Spleen (tissue), 11 donors: ENCODE measurements at regions not wholly inside any gene's neighbourhood (a gene's known extent, or its start where the extent isn't known, plus 50 kb on each side); places are given as distances from the start of the nearest gene placed in this dataset.

Source experiments
- DNase-seq: peaks from one replicate; pipeline ENCODE4 v3.0.0-alpha.2; 2020
- H3K27ac ChIP-seq, 8 donors: fragments of 200-600 bp; sonication (generic) in 7 of 8; 1 replicate in 4 of 8; 2 replicates in 4 of 8; pipeline versions ENCODE4 v1.5.0 to v1.8.0; 2016 to 2021; ENCODE audit warnings: inconsistent platforms in 4 of 8, mild to moderate bottlenecking in 4 of 8, moderate library complexity in 1 of 8
- H3K27me3 ChIP-seq, 7 donors: fragments of 200-600 bp; sonication (generic) in 6 of 7; replicated peaks in 1 of 7; 1 replicate in 4 of 7; 2 replicates in 3 of 7; pipeline versions ENCODE4 v1.5.0 to v1.8.0; 2016 to 2021; ENCODE audit warnings: inconsistent platforms in 3 of 7, mild to moderate bottlenecking in 1 of 7
- H3K36me3 ChIP-seq, 6 donors: fragments of 200-600 bp; sonication (generic) in 5 of 6; 1 replicate in 4 of 6; 2 replicates in 2 of 6; pipeline versions ENCODE4 v1.5.0 to v1.8.0; 2016 to 2021; ENCODE audit warnings: inconsistent platforms in 2 of 6
- H3K4me1 ChIP-seq, 6 donors: fragments of 200-600 bp; sonication (generic) in 5 of 6; 1 replicate in 3 of 6; 2 replicates in 3 of 6; pipeline versions ENCODE4 v1.5.0 to v1.8.0; 2016 to 2021; ENCODE audit warnings: inconsistent platforms in 3 of 6
- H3K4me3 ChIP-seq, 8 donors: fragments of 200-600 bp; sonication (generic) in 7 of 8; 1 replicate in 4 of 8; 2 replicates in 4 of 8; pipeline versions ENCODE4 v1.5.0 to v1.8.0; 2016 to 2021; ENCODE audit warnings: inconsistent platforms in 4 of 8, mild to moderate bottlenecking in 4 of 8, moderate library complexity in 2 of 8
- H3K9me3 ChIP-seq, 8 donors: fragments of 200-600 bp; sonication (generic) in 7 of 8; 1 replicate in 4 of 8; 2 replicates in 4 of 8; pipeline versions ENCODE4 v1.5.0 to v1.8.0; 2016 to 2021; ENCODE audit warnings: inconsistent platforms in 4 of 8
- CTCF ChIP-seq, 11 experiments: fragments of 200-600 bp in 7 of 11; fragments of 450-650 bp in 4 of 11; sonication (generic) in 4 of 11; IDR thresholded peaks in 8 of 11; conservative IDR thresholded peaks in 3 of 11; 1 replicate in 7 of 11; 2 replicates in 4 of 11; pipeline versions ENCODE4 v1.4.0 to v1.8.0; 2016 to 2021; ENCODE audit warnings: antibody characterized with exemption in 11 of 11, inconsistent platforms in 4 of 11, mild to moderate bottlenecking in 1 of 11
- POLR2A ChIP-seq, 3 donors: fragments of 450-650 bp; IDR thresholded peaks; one replicate each; pipeline ENCODE4 v1.5.1; 2017; ENCODE audit warnings: antibody characterized with exemption in 3 of 3, mild to moderate bottlenecking in 1 of 3
- POLR2AphosphoS5 ChIP-seq, 3 donors: sonication (generic); formaldehyde crosslinking; IDR thresholded peaks; one replicate each; pipeline ENCODE4 v1.5.1; 2017; ENCODE audit warnings: antibody characterized with exemption in 3 of 3
- WGBS, 5 donors: extraction: QIAGEN DNeasy Blood & Tissue Kit in 3 of 5; methylation state at CpG; one replicate each; pipeline versions ENCODE4 v1.1.5 to v1.1.7; 2013 to 2018; 5-methylcytosine and 5-hydroxymethylcytosine counted together
- intact Hi-C: fragments of 100-400 bp; cut with DNase I; formaldehyde crosslinking; loops from one replicate; pipeline ENCODE4 v1.15.0; 2023; ENCODE audit warnings: low total_unique reads
- donor health status: healthy with polysubstance abuse.
- donor health status: DM: no; HTN: no; CAD: no; lungs with moderate emphysema.
- donor health status: DM: no; HTN: no; CAD: no.
- donor health status: Bipolar disorder and iron deficiency.
- donor health status: healthy.
- donor health status: DM: no; HTN: no; CAD: no.
- donor health status: DM: yes; HTN: yes; CAD: no.

GRCh38 chr13:30044932-30045331 is 194.5 kb upstream of the UBL3 start:
- Histone ChIP-seq H3K4me1 (no peaks in the 10 kb centered on the region), H3K27me3 (peaks cover 0 to 6% (median 0%) of the 10 kb centered on the region in 7 donors), H3K36me3 (no peaks in the 10 kb centered on the region), H3K4me3 (no peak overlapping the region), H3K27ac (no peak overlapping the region), H3K9me3 (no peaks in the 10 kb centered on the region)
- intact Hi-C loops: no loop called here
- WGBS, 5 donors: 75 to 89% (median 86%) methylated on average over 1 of the region's 1 CpG
- no peak for DNase-seq
- no peak for TF ChIP-seq POLR2A (IDR thresholded peaks at IDR 0.05)
- TF ChIP-seq CTCF (IDR thresholded peaks at IDR 0.05 in 8 of 11, conservative IDR thresholded peaks at IDR 0.05 in 3 of 11): no peak

- no peak for TF ChIP-seq CTCF (IDR thresholded peaks at IDR 0.05 in 8 of 11, conservative IDR thresholded peaks at IDR 0.05 in 3 of 11)
- no peak for TF ChIP-seq POLR2A (IDR thresholded peaks at IDR 0.05)
- no peak for TF ChIP-seq POLR2AphosphoS5 (IDR thresholded peaks at IDR 0.05)
- intact Hi-C loops: no loop called here
Measured at GRCh38 chr13:30043631-30043925, 193.2 kb upstream of the UBL3 start.

GRCh38 chr13:30042891-30043630 is 192.6 kb upstream of the UBL3 start:
- no peaks in the 10 kb centered on the region for H3K36me3 ChIP-seq

More at GRCh38 chr13:30043631-30043925, 193.2 kb upstream of the UBL3 start:
- Histone ChIP-seq H3K9me3 (no peaks in the 10 kb centered on the region), H3K27me3 (peaks cover 0 to 19% (median 0%) of the 10 kb centered on the region in 7 donors), H3K4me1 (no peaks in the 10 kb centered on the region), H3K27ac (no peak overlapping the region), H3K36me3 (no peaks in the 10 kb centered on the region), H3K4me3 (no peak overlapping the region)
- DNase-seq: no peak

GRCh38 chr13:30042272-30042671 is 191.9 kb upstream of the UBL3 start:
- TF ChIP-seq POLR2AphosphoS5 (IDR thresholded peaks at IDR 0.05) (no peak), POLR2A (IDR thresholded peaks at IDR 0.05) (no peak), CTCF (IDR thresholded peaks at IDR 0.05 in 8 of 11, conservative IDR thresholded peaks at IDR 0.05 in 3 of 11) (no peak)
- WGBS, 5 donors: 69 to 97% (median 93%) methylated on average over 3 of the region's 3 CpGs
- Histone ChIP-seq H3K4me3 (no peak overlapping the region), H3K4me1 (no peaks in the 10 kb centered on the region), H3K27me3 (peaks cover 0 to 24% (median 0%) of the 10 kb centered on the region in 7 donors), H3K36me3 (no peaks in the 10 kb centered on the region), H3K27ac (no peak overlapping the region), H3K9me3 (no peaks in the 10 kb centered on the region)
- intact Hi-C loops: no loop called here
- no peak for DNase-seq

More at GRCh38 chr13:30042891-30043630, 192.6 kb upstream of the UBL3 start:
- no peak overlapping the region for H3K27ac ChIP-seq
- no peak for DNase-seq
- H3K4me1 ChIP-seq: no peaks in the 10 kb centered on the region
- TF ChIP-seq CTCF (IDR thresholded peaks at IDR 0.05 in 8 of 11, conservative IDR thresholded peaks at IDR 0.05 in 3 of 11) (no peak), POLR2AphosphoS5 (IDR thresholded peaks at IDR 0.05) (no peak), POLR2A (IDR thresholded peaks at IDR 0.05) (no peak)
- whole genome bisulfite sequencing, 5 donors: 86 to 96% (median 92%) methylated on average over 5 of the region's 5 CpGs
- H3K4me3 ChIP-seq: no peak overlapping the region
- intact Hi-C loops: no loop called here
- no peaks in the 10 kb centered on the region for H3K9me3 ChIP-seq
- H3K27me3 ChIP-seq: peaks cover 0 to 24% (median 0%) of the 10 kb centered on the region in 7 donors
